A549 (cell line): ENCODE measurements at regions not wholly inside any gene's neighbourhood (a gene's known extent, or its start where the extent isn't known, plus 50 kb on each side); places are given as distances from the start of the nearest gene placed in this dataset.

ENCODE experiments used
- ATAC-seq, 2 experiments: fragments of 200-7000 bp in 1 of 2; fragments of >200 bp in 1 of 2; cut with Nextera tagmentation in 1 of 2; cut with Tn5 transposase in 1 of 2; 3 replicates each; pipeline versions ENCODE4 v1.8.0 to v1.9.1; 2018 to 2020; ENCODE audit warnings: mild to moderate bottlenecking in 1 of 2, moderate library complexity in 1 of 2
- CTCF ChIA-PET: fragments of 300-600 bp; sonication (Branson Sonifier 250); formaldehyde crosslinking; extraction: SDS; loops from one replicate; lab custom pipeline; 2021; ENCODE audit warnings: antibody characterized with exemption, inconsistent platforms; lab: Yijun Ruan, JAX
- POLR2A ChIA-PET: fragments of 350-600 bp; formaldehyde crosslinking; extraction: SDS; loops from one replicate; lab custom pipeline; 2021; ENCODE audit warnings: antibody characterized with exemption, inconsistent platforms; lab: Yijun Ruan, JAX
- DNase-seq, 2 experiments: peaks; one replicate each; pipeline versions ENCODE4 v3.0.0 to v3.0.0-alpha.2; 2011 to 2016; ENCODE audit warnings: low read depth in 1 of 2, low spot score in 1 of 2
- FAIRE-seq: peaks from 2 replicates; lab custom pipeline; 2011; peaks lifted over from hg19 to GRCh38; lab: Jason Lieb, UNC
- H3K27ac ChIP-seq, 2 experiments: fragments of >200 bp; sonication (Bioruptor Twin); formaldehyde crosslinking; 3 replicates each; pipeline ENCODE4 v1.5.1; 2016 to 2017
- H3K4me1 ChIP-seq: fragments of >200 bp; sonication (Bioruptor Twin); formaldehyde crosslinking; 3 replicates; pipeline ENCODE4 v1.6.1; 2016
- H3K4me2 ChIP-seq: fragments of >200 bp; sonication (Bioruptor Twin); formaldehyde crosslinking; 3 replicates; pipeline ENCODE4 v1.6.1; 2016
- H3K4me3 ChIP-seq: fragments of >200 bp; sonication (Bioruptor Twin); formaldehyde crosslinking; 3 replicates; pipeline ENCODE4 v1.5.1; 2016
- H3K9me3 ChIP-seq: fragments of >200 bp; sonication (Bioruptor Twin); formaldehyde crosslinking; 3 replicates; pipeline ENCODE4 v1.6.1; 2016
- CHD4 ChIP-seq: fragments of 200-600 bp; sonication (generic); IDR thresholded peaks from 2 replicates; pipeline ENCODE4 v1.6.1; 2016; ENCODE audit warnings: antibody characterized with exemption, mild to moderate bottlenecking, borderline replicate concordance
- EHF ChIP-seq: fragments of 250-450 bp; sonication (Bioruptor Pico); IDR thresholded peaks from 2 replicates; pipeline ENCODE4 v1.5.0; 2020; ENCODE audit warnings: mild to moderate bottlenecking
- EHMT2 ChIP-seq: fragments of 200-600 bp; sonication (generic); IDR thresholded peaks from 2 replicates; pipeline ENCODE4 v1.6.1; 2016; ENCODE audit warnings: antibody characterized with exemption, low read depth, mild to moderate bottlenecking, moderate library complexity
- ESRRA ChIP-seq: fragments of 150-350 bp; IDR thresholded peaks from 2 replicates; pipeline ENCODE4 v1.6.1; 2014; ENCODE audit warnings: mild to moderate bottlenecking, low read length, borderline replicate concordance
- FOSB ChIP-seq: fragments of 250-450 bp; sonication (Bioruptor Pico); IDR thresholded peaks from 2 replicates; pipeline ENCODE4 v1.5.0; 2020; ENCODE audit warnings: mild to moderate bottlenecking, moderate library complexity
- FOSL2 ChIP-seq, 2 experiments: fragments of 450-650 bp in 1 of 2; fragments of >200 bp in 1 of 2; sonication (Bioruptor Twin) in 1 of 2; formaldehyde crosslinking; IDR thresholded peaks; 2 replicates each; pipeline versions ENCODE4 v1.5.0 to v1.6.1; 2016 to 2020; ENCODE audit warnings: mild to moderate bottlenecking in 1 of 2, moderate library complexity in 1 of 2
- HEYL ChIP-seq: fragments of 250-450 bp; sonication (Bioruptor Pico); IDR thresholded peaks from 2 replicates; pipeline ENCODE4 v1.8.0; 2021; ENCODE audit warnings: mild to moderate bottlenecking, moderate library complexity
- HMGXB4 ChIP-seq: fragments of 250-450 bp; sonication (Bioruptor Pico); IDR thresholded peaks from 2 replicates; pipeline ENCODE4 v1.5.0; 2021; ENCODE audit warnings: mild to moderate bottlenecking, moderate library complexity, borderline replicate concordance
- HOXA7 ChIP-seq: fragments of 250-450 bp; sonication (Bioruptor Pico); IDR thresholded peaks from 2 replicates; pipeline ENCODE4 v1.5.0; 2020; ENCODE audit warnings: mild to moderate bottlenecking, moderate library complexity
- HOXB5 ChIP-seq: fragments of 250-450 bp; sonication (Bioruptor Pico); IDR thresholded peaks from 2 replicates; pipeline ENCODE4 v1.5.0; 2020; ENCODE audit warnings: mild to moderate bottlenecking, moderate library complexity
- JUNB ChIP-seq: fragments of >200 bp; sonication (Bioruptor Twin); formaldehyde crosslinking; IDR thresholded peaks from 2 replicates; pipeline ENCODE4 v1.6.1; 2016
- KDM1A ChIP-seq: fragments of 200-600 bp; sonication (generic); IDR thresholded peaks from 2 replicates; pipeline ENCODE4 v1.6.1; 2016; ENCODE audit warnings: low read depth, mild to moderate bottlenecking
- KDM5A ChIP-seq: fragments of 200-600 bp; sonication (generic); IDR thresholded peaks from 2 replicates; pipeline ENCODE4 v1.6.1; 2016; ENCODE audit warnings: antibody characterized with exemption, mild to moderate bottlenecking
- NPAS2 ChIP-seq: fragments of 250-450 bp; sonication (Bioruptor Pico); IDR thresholded peaks from 2 replicates; pipeline ENCODE4 v1.8.0; 2022; ENCODE audit warnings: mild to moderate bottlenecking, moderate library complexity, borderline replicate concordance
- NR3C1 ChIP-seq: fragments of >200 bp; sonication (Bioruptor Twin); formaldehyde crosslinking; IDR thresholded peaks from 3 replicates; pipeline ENCODE4 v1.6.1; 2017
- RAD21 ChIP-seq, 2 experiments: fragments of >200 bp in 1 of 2; sonication (Bioruptor Twin) in 1 of 2; formaldehyde crosslinking in 1 of 2; IDR thresholded peaks in 1 of 2; conservative IDR thresholded peaks in 1 of 2; 2 replicates in 1 of 2; 3 replicates in 1 of 2; pipeline ENCODE4 v1.6.1; 2012 to 2018; ENCODE audit warnings: inconsistent platforms in 1 of 2
- RNF2 ChIP-seq: fragments of 200-600 bp; sonication (generic); IDR thresholded peaks from 2 replicates; pipeline ENCODE4 v1.6.1; 2016; ENCODE audit warnings: low read depth, mild to moderate bottlenecking, antibody characterized with exemption, moderate library complexity, borderline replicate concordance
- ZC3H11A ChIP-seq: fragments of 450-650 bp; IDR thresholded peaks from 2 replicates; pipeline ENCODE4 v1.6.1; 2014; ENCODE audit warnings: antibody characterized with exemption, mild to moderate bottlenecking
- ZSCAN20 ChIP-seq: fragments of 250-450 bp; sonication (Bioruptor Pico); IDR thresholded peaks from 2 replicates; pipeline ENCODE4 v1.8.0; 2022; ENCODE audit warnings: mild to moderate bottlenecking, moderate library complexity
- WGBS: methylation state at CpG from one replicate; pipeline ENCODE4 v1.1.6; 2017; ENCODE audit errors: missing lambda C conversion rate; 5-methylcytosine and 5-hydroxymethylcytosine counted together
- TF ChIP-seq, protein P1 (sequence below): fragments of 200-600 bp; sonication (generic); IDR thresholded peaks from 2 replicates; pipeline ENCODE4 v1.6.1; 2016; ENCODE audit warnings: antibody characterized with exemption, mild to moderate bottlenecking, moderate library complexity
- TF ChIP-seq, protein P2 (sequence below): IDR thresholded peaks from 2 replicates; pipeline ENCODE4 v1.6.1; 2012; ENCODE audit warnings: low read depth, borderline replicate concordance
- TF ChIP-seq, protein P3 (sequence below): IDR thresholded peaks from 2 replicates; pipeline ENCODE4 v1.6.1; 2012
- TF ChIP-seq, protein P4 (sequence below): IDR thresholded peaks from 2 replicates; pipeline ENCODE4 v1.6.1; 2012

GRCh38 chr6:119584088-119584487 lies 234.5 kb upstream of the MAN1A1 start:
- ChIA-PET CTCF (no interaction called here), POLR2A (no interaction called here)
- Histone ChIP-seq H3K9me3 (no peaks in the 10 kb centered on the region), H3K4me1 (no peaks in the 10 kb centered on the region), H3K4me3 (no peak overlapping the region), H3K4me2 (no peak overlapping the region), H3K27ac (no peak overlapping the region)
- DNase-seq (no peak), FAIRE-seq (no peak), ATAC-seq (no peak)
- TF ChIP-seq ZSCAN20 (CRISPR knock-in tag) (no peak), JUNB (no peak), ZC3H11A (no peak), ESRRA (no peak), KDM1A (no peak), KDM5A (no peak), HMGXB4 (no peak), NPAS2 (no peak), HOXA7 (CRISPR knock-in tag) (no peak)
- TF ChIP-seq, protein P1, sequence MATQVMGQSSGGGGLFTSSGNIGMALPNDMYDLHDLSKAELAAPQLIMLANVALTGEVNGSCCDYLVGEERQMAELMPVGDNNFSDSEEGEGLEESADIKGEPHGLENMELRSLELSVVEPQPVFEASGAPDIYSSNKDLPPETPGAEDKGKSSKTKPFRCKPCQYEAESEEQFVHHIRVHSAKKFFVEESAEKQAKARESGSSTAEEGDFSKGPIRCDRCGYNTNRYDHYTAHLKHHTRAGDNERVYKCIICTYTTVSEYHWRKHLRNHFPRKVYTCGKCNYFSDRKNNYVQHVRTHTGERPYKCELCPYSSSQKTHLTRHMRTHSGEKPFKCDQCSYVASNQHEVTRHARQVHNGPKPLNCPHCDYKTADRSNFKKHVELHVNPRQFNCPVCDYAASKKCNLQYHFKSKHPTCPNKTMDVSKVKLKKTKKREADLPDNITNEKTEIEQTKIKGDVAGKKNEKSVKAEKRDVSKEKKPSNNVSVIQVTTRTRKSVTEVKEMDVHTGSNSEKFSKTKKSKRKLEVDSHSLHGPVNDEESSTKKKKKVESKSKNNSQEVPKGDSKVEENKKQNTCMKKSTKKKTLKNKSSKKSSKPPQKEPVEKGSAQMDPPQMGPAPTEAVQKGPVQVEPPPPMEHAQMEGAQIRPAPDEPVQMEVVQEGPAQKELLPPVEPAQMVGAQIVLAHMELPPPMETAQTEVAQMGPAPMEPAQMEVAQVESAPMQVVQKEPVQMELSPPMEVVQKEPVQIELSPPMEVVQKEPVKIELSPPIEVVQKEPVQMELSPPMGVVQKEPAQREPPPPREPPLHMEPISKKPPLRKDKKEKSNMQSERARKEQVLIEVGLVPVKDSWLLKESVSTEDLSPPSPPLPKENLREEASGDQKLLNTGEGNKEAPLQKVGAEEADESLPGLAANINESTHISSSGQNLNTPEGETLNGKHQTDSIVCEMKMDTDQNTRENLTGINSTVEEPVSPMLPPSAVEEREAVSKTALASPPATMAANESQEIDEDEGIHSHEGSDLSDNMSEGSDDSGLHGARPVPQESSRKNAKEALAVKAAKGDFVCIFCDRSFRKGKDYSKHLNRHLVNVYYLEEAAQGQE: no peak

- DNase-seq (no peak), ATAC-seq (no peak), FAIRE-seq (no peak)
- 17% methylated on average over 3 of the region's 3 CpGs for WGBS
- Histone ChIP-seq H3K4me1 (no peaks in the 10 kb centered on the region), H3K4me2 (no peak overlapping the region), H3K4me3 (no peak overlapping the region), H3K27ac (no peak overlapping the region), H3K9me3 (no peaks in the 10 kb centered on the region)
- TF ChIP-seq, protein P2, sequence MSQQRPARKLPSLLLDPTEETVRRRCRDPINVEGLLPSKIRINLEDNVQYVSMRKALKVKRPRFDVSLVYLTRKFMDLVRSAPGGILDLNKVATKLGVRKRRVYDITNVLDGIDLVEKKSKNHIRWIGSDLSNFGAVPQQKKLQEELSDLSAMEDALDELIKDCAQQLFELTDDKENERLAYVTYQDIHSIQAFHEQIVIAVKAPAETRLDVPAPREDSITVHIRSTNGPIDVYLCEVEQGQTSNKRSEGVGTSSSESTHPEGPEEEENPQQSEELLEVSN: no peak
- TF ChIP-seq RNF2 (no peak), NR3C1 (no peak), HEYL (CRISPR knock-in tag) (no peak), CHD4 (no peak), EHF (CRISPR knock-in tag) (no peak), EHMT2 (no peak)
- POLR2A ChIA-PET: no interaction called here
- CTCF ChIA-PET: no interaction called here
Observed at GRCh38 chr6:119581220-119581619, 231.7 kb upstream of the MAN1A1 start.

GRCh38 chr6:119575721-119576120 lies 226.2 kb upstream of the MAN1A1 start:
- FAIRE-seq: no peak

More at GRCh38 chr6:119575721-119576120, 226.2 kb upstream of the MAN1A1 start:
- TF ChIP-seq HEYL (CRISPR knock-in tag) (no peak), HOXB5 (CRISPR knock-in tag) (no peak), FOSB (CRISPR knock-in tag) (no peak), RAD21 (conservative IDR thresholded peaks at IDR 0.05 in 1 of 2, IDR thresholded peaks at IDR 0.05 in 1 of 2) (no peak), FOSL2 (IDR thresholded peaks at IDR 0.05) (no peak), FOSL2 (CRISPR knock-in tag; IDR thresholded peaks at IDR 0.05) (no peak), HOXA7 (CRISPR knock-in tag) (no peak), ZSCAN20 (CRISPR knock-in tag) (no peak)
- TF ChIP-seq, protein P1: no peak
- TF ChIP-seq, protein P3, sequence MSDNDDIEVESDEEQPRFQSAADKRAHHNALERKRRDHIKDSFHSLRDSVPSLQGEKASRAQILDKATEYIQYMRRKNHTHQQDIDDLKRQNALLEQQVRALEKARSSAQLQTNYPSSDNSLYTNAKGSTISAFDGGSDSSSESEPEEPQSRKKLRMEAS: no peak
- TF ChIP-seq, protein P4, sequence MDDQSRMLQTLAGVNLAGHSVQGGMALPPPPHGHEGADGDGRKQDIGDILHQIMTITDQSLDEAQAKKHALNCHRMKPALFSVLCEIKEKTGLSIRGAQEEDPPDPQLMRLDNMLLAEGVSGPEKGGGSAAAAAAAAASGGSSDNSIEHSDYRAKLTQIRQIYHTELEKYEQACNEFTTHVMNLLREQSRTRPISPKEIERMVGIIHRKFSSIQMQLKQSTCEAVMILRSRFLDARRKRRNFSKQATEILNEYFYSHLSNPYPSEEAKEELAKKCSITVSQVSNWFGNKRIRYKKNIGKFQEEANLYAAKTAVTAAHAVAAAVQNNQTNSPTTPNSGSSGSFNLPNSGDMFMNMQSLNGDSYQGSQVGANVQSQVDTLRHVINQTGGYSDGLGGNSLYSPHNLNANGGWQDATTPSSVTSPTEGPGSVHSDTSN: no peak
- POLR2A ChIA-PET: no interaction called here
- Histone ChIP-seq H3K9me3 (no peaks in the 10 kb centered on the region), H3K27ac (no peak overlapping the region), H3K4me1 (no peaks in the 10 kb centered on the region), H3K4me3 (no peak overlapping the region), H3K4me2 (no peak overlapping the region)
- CTCF ChIA-PET: no interaction called here
- ATAC-seq (no peak), DNase-seq (no peak)
- 8% methylated on average over 2 of the region's 2 CpGs for WGBS
